Large intestine (tissue), 3 donors: ENCODE measurements at regions not wholly inside any gene's neighbourhood (a gene's known extent, or its start where the extent isn't known, plus 50 kb on each side); places are given as distances from the start of the nearest gene placed in this dataset.
A peak's percentile ranks its signal among the peaks of the same experiment; 100 is the strongest.

Source experiments
- DNase-seq, 2 donors: peaks; one replicate each; pipeline versions ENCODE4 v3.0.0 to v3.0.0-alpha.2; 2013
- H3K27ac ChIP-seq: one replicate; pipeline ENCODE4 v1.5.1; 2013; ENCODE audit warnings: low read length
- H3K27me3 ChIP-seq: 2 replicates; pipeline ENCODE4 v1.6.1; 2013; ENCODE audit warnings: low read length; ENCODE audit not compliant: control insufficient read depth, insufficient read depth
- H3K36me3 ChIP-seq: 2 replicates; pipeline ENCODE4 v1.6.1; 2013; ENCODE audit warnings: low read length; ENCODE audit not compliant: control insufficient read depth, insufficient read depth
- H3K4me1 ChIP-seq: one replicate; pipeline ENCODE4 v1.6.1; 2013; ENCODE audit warnings: low read length; ENCODE audit not compliant: control insufficient read depth, insufficient read depth
- H3K4me3 ChIP-seq: one replicate; pipeline ENCODE4 v1.5.1; 2013; ENCODE audit warnings: low read length
- H3K9me3 ChIP-seq: one replicate; pipeline ENCODE4 v1.6.1; 2013; ENCODE audit warnings: mild to moderate bottlenecking, low read depth, low read length, moderate library complexity; ENCODE audit not compliant: control insufficient read depth
- WGBS: methylation state at CpG from one replicate; pipeline ENCODE4 v1.1.5; 2013; ENCODE audit warnings: low lambda C conversion rate; ENCODE audit not compliant: insufficient coverage; 5-methylcytosine and 5-hydroxymethylcytosine counted together

DNA sequence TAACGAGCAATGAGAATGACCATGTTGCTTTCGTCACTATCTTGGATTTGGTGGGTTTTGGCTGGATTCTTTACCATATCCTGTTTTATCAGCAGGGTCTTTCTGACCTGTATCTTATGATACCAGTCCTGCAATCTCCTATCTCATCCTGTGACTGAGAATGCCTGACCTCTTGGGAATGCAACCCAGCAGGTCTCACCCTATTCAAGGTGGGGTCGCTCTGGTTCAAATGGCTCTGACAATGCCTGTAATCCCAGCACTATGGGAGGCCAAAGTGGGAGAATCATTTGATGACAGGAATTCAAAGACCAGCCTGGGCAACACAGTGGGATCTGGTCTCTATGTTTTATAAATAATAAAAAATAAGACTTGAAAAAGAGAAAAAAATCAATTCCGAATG, 173.5 kb downstream of the ACTR3 start:
- H3K36me3 ChIP-seq: no peaks in the 10 kb centered on the region
- no peaks in the 10 kb centered on the region for H3K9me3 ChIP-seq
- DNase-seq: no peak
- H3K4me3 ChIP-seq: no peak overlapping the region
- H3K27me3 ChIP-seq: peaks cover 1% of the 10 kb centered on the region
- 93% methylated on average over 2 of the region's 4 CpGs for WGBS
- H3K4me1 ChIP-seq: no peaks in the 10 kb centered on the region
- H3K27ac ChIP-seq: no peak overlapping the region

DNA sequence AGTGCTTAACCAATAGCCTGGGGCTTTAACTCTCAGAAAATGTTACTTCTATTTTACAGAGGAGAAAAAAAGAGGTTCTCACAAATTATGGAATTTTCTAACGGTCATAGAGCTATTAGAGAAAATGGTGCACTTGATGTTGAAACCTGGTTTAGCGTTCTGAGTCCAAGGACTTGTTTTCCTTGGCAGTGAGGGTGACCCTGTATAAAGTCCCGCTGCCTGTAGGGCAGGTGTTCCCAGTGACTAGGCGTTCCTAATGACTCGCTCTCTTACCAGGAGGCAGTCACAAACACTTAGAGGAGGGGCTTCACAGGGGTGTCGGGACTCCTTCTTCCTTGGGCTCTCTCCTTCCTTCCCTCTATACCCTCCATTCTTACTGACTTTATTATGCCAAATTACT, 175.8 kb downstream of the ACTR3 start:
- Histone ChIP-seq H3K4me3 (no peak overlapping the region), H3K27ac (no peak overlapping the region), H3K27me3 (peaks cover 2% of the 10 kb centered on the region), H3K9me3 (no peaks in the 10 kb centered on the region), H3K36me3 (no peaks in the 10 kb centered on the region), H3K4me1 (no peaks in the 10 kb centered on the region)
- no peak for DNase-seq
- WGBS: no CpG with 5 or more reads among the region's 6 CpGs

DNA sequence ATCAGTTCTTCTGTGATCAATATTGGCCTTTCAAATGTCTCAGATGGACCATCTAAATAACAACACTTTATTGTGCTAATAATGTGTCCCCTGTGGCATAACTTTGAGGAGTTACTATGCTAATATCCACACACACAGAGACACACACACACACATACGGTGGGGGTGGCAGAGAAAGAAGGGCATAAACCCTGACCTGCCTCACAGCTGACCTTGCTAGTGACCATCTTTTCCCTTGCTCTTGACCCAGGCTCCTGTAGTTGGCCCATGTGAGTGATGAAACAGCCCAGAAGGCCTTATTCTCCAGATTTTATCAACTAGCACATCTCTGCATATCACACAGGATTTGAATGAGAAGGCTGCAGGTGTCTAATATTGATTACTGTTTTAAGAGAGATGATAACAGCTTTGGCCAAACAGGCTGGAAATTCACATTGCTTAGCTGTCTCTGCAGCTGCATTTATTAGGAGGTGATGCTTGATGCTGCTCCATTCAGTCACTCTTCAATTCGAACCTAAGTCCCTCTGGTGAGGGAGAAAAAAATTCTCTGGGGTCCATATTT, 176.4 kb downstream of the ACTR3 start:
- DNase-seq: no peak
- WGBS: no CpG with 5 or more reads among the region's 2 CpGs
- Histone ChIP-seq H3K4me1 (no peaks in the 10 kb centered on the region), H3K9me3 (no peaks in the 10 kb centered on the region), H3K4me3 (no peak overlapping the region), H3K36me3 (no peaks in the 10 kb centered on the region), H3K27ac (no peak overlapping the region), H3K27me3 (peaks cover 2% of the 10 kb centered on the region)

DNA sequence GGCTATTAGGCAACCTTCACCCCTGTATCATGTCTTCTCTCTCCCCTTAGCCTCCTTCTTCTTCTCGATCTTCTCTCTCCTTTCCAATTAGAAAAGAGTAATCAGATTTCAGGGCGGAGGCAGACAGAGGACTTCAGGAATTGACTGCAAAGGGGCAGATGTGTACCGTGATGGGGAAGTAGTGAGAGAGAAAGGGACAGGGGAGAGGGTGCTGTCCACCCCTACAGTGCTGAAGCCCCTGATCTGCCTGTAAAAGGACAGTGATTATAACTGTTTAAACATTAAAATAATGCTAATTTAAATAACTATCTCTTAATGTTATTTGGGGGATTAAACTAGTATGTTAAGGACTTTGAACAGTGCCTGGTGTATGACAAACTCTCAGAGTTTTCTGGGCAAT, 178.5 kb downstream of the ACTR3 start:
- peaks cover 2% of the 10 kb centered on the region for H3K27me3 ChIP-seq
- no peaks in the 10 kb centered on the region for H3K9me3 ChIP-seq
- no CpG with 5 or more reads among the region's 3 CpGs for WGBS
- no peaks in the 10 kb centered on the region for H3K36me3 ChIP-seq
- no peak for DNase-seq
- H3K27ac ChIP-seq: no peak overlapping the region
- H3K4me3 ChIP-seq: no peak overlapping the region
- H3K4me1 ChIP-seq: no peaks in the 10 kb centered on the region

DNA sequence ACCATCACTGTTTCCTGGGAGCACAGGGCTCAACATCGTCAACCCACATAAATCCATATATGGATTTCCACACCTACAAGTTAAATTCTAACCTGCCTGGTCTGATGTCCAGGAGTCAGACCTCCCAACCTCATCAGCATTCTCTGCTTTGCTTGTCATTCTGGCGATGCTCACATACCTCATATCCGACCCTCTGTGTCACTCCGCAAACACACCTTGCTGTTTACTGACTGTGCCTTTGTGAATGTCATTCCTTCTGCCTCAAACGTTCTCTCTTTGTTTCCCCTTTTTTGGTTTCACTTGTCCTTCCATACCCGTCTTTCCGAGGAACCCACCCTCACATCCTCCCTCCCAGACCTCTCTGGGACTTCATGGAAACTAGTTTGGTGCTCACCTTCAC, 187.1 kb downstream of the ACTR3 start:
- no peak overlapping the region for H3K4me3 ChIP-seq
- no peak for DNase-seq
- no peaks in the 10 kb centered on the region for H3K27me3 ChIP-seq
- no peak overlapping the region for H3K27ac ChIP-seq
- 39% methylated on average over 4 of the region's 7 CpGs for WGBS
- H3K36me3 ChIP-seq: no peaks in the 10 kb centered on the region
- H3K9me3 ChIP-seq: no peaks in the 10 kb centered on the region
- no peaks in the 10 kb centered on the region for H3K4me1 ChIP-seq

DNA sequence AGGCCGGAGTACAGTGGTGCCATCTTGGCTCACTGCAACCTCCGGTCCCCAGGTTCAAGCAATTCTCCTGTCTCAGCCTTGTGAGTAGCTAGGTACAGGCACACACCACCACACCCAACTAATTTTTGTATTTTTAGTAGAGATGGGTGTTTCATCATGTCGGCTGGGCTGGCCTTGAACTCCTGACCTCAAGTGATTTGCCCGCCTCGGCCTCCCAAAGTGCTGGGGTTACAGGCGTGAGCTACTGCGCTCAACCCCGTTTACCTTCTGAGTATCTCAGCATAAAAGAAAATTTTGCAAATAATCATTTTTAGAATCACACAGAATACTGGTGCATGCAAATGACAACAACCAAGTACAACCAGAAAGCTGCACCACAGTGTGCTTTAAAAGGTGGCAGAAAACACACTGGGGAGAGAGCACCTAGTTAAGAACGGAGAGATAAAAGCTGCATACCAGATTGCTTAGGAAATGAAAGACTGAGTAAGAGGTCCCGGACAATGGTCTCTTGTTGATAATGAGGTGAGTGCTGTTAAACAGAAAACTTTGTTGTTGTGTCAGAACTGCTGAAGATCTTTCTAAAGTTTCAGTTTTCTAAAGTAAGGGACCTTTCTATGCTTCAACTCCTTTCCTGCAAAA, 189.6 kb downstream of the ACTR3 start:
- Histone ChIP-seq H3K4me1 (no peaks in the 10 kb centered on the region), H3K27me3 (no peaks in the 10 kb centered on the region), H3K9me3 (no peaks in the 10 kb centered on the region), H3K36me3 (no peaks in the 10 kb centered on the region), H3K27ac (no peak overlapping the region), H3K4me3 (no peak overlapping the region)
- 100% methylated on average over 1 of the region's 10 CpGs for WGBS
- no peak for DNase-seq

DNA sequence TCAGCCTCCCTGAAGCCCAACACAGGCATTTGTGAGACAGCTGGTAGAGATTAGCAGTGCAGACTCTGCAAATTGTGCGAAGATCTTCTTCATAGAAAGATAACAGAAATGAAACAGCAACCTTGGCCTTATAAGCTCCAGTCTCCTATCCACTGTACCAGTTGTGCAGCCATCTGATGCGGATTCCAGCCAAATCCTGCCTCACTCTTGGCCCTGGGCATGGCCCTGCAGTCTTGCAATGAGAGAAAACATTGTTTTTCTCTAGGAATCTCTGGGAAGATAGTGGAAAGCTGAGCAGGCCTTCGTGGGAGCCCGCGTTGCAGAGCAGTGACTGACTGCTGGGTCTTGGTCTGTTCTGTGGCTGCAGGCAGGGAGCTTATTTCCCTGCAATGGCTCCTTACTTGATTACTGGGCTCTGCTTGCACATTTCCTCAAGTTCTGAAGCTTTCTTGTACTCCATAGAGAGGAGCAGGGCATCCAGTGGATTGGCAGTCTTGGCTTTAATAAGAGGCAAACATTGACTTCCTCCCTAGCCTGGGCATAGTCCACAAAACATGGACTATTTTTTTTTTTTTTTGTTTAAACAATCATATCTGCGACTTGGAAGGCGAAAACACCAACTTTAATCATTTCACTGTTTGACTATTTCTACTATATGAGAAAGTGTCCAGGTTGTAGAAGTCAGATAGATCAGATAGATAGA, 193.0 kb downstream of the ACTR3 start:
- Histone ChIP-seq H3K4me1 (no peaks in the 10 kb centered on the region), H3K27ac (no peak overlapping the region), H3K36me3 (no peaks in the 10 kb centered on the region), H3K27me3 (no peaks in the 10 kb centered on the region), H3K9me3 (no peaks in the 10 kb centered on the region), H3K4me3 (no peak overlapping the region)
- no CpG with 5 or more reads among the region's 7 CpGs for WGBS
- peak in 1 of 2 donors; percentile 20 for DNase-seq

DNA sequence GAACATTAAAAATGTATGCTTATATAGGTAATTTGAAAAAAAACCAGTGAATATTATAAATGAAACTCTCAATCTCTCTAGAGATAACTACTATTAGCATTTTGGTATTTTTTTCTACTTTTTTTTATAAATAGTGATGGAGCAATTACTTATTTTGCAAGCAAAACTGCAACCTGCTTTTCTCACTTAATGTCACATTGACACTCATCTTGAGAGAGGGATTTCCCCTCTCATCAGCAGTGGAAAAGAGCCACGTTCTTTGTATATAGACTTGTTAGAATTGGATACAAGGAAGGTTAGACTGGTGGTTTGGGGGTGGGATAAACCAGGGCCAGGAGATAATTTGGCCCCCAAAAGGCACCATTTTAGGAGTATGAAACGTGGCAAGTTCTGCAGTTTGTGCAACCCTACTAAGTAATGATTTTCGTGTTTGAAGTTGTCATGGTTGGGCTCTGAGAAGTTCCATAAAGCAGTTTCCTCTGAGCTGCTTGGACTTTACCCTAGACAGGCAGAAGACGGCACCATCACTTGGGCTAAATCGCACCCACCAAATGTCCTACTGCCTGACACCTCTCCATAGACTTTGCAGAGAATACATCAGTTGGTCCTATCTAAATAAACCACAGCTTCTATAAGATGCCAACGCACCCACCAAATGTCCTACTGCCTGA, 194.0 kb downstream of the ACTR3 start:
- no peak for DNase-seq
- Histone ChIP-seq H3K9me3 (no peaks in the 10 kb centered on the region), H3K27me3 (no peaks in the 10 kb centered on the region), H3K27ac (no peak overlapping the region), H3K36me3 (no peaks in the 10 kb centered on the region), H3K4me1 (no peaks in the 10 kb centered on the region), H3K4me3 (no peak overlapping the region)
- WGBS: no CpG with 5 or more reads among the region's 6 CpGs

DNA sequence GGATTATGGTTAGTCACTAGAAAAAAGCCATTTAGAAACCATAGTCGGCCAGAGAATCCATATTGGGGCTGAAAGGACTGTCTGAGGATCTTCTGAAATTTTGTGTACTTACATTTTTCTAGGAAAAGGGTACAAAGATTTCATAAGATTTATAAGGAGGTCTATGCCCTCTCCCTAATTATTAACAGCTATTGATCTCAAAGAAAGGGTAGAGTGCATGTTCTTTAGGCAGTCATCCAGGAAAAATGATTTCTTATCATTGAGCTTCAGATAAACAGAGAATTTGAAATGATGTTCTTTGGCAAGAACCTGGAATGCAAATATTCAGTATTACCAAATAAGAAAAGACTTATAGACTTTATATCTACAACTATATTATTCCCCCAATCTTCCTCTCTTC, 195.3 kb downstream of the ACTR3 start:
- Histone ChIP-seq H3K36me3 (no peaks in the 10 kb centered on the region), H3K4me3 (no peak overlapping the region)
- no CpG with 5 or more reads among the region's 1 CpG for WGBS

DNA sequence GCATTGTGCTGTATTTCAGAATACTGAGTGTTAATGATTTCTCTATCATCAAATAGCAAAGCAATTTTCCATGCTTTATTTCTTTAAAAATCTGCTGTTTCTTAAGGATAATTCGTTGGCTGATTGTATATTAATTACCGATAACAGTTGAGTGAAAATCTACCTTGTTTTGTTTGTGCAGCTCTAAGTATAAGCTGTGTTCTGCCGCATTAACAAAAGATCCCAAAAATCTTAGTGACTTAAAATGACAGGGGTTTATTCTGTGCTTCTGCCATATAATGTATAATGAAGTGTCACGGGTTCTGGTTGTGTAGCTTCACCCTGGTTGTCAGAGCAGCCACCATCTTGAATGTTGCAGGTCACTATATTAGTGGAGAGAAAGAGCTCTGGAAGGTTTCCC, 196.1 kb downstream of the ACTR3 start:
- no peaks in the 10 kb centered on the region for H3K36me3 ChIP-seq
- no peaks in the 10 kb centered on the region for H3K27me3 ChIP-seq
- no peak overlapping the region for H3K27ac ChIP-seq
- 81% methylated on average over 2 of the region's 4 CpGs for WGBS
- no peak for DNase-seq
- no peaks in the 10 kb centered on the region for H3K4me1 ChIP-seq
- H3K9me3 ChIP-seq: no peaks in the 10 kb centered on the region
- H3K4me3 ChIP-seq: no peak overlapping the region

More for the DNA sequence above, 195.3 kb downstream of the ACTR3 start:
- no peaks in the 10 kb centered on the region for H3K27me3 ChIP-seq
- no peak overlapping the region for H3K27ac ChIP-seq
- no peak for DNase-seq
- no peaks in the 10 kb centered on the region for H3K9me3 ChIP-seq
- H3K4me1 ChIP-seq: no peaks in the 10 kb centered on the region
